ENCODE measurements at regions not wholly inside any gene's neighbourhood (a gene's known extent, or its start where the extent isn't known, plus 50 kb on each side); places are given as distances from the start of the nearest gene placed in this dataset.
"Not testable (repeated sequence)": the region's sequence is repeated elsewhere in the genome, so short reads cannot be mapped to it uniquely, and the experiment has no call there.

DNA sequence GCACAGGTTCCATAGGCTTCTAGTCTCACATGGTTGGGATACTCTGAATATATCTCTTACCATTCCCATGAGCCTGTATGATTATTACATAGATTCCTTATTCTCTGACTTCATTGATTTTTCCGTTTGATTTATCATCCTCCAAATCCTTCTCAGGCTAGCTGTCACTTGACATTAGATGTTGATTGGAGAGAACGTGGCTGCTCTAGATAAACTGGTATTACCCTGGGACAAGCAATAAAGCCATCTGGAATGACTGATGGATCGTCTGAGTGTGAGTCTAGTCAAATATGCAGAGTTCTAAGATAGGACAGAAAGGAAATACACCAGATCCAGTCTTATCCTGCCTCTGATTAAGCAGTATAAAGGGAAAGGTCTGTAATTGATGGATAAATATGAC is 325.6 kb upstream of the EPHA4 start:
- DNase-seq (ENCODE audit: extremely low read depth, low read depth): no peak
- TF ChIP-seq CTCF (IDR thresholded peaks at IDR 0.05; ENCODE audit: low read depth, low read length, missing control alignments): no peak

GRCh38 chr2:221896505-221897151 is 324.5 kb upstream of the EPHA4 start:
- no peak for DNase-seq (ENCODE audit: extremely low read depth, low read depth)
- TF ChIP-seq CTCF (IDR thresholded peaks at IDR 0.05; ENCODE audit: low read depth, low read length, missing control alignments): no peak
- H3K4me3 ChIP-seq (replicated peaks; ENCODE audit: low read depth, low read length): no peak overlapping the region

More for the DNA sequence above, 325.6 kb upstream of the EPHA4 start:
- H3K4me3 ChIP-seq (replicated peaks; ENCODE audit: low read depth, low read length): no peak overlapping the region

DNA sequence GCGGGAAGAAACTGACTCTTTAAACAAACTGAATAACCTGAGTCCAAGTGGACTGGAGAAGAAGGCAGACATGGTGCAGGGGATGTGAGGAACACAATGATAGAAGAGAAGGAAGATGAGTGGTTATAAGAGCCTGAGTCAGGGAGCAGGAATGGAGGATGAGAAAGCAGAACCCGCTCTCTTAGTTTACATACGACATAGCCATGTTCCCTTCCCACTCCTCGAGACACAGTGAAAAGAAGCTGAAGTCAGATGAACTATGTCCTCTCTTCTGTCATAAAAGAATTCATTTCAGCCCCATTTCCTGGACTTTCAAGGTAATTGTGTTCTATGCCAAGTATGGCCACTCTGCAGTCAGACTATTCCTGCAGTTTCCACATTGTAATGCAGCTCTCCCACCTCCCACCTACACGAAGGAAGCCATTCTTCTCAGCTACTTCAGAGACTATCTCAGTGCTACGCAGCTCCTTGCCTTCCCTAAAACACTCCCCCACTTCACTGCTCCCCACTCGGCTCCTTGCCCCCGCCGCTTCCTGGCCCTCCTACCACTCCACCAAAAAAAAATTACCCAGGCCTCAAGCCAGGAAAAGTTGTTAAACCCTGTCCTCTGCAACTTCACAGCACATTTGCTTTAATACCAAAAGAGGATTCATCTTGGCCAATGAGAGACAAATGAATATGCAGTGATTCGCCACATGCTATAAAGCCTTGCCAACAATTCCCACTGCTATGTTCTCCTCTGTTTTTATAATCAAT is 323.4 kb upstream of the EPHA4 start:
- no peak for DNase-seq (ENCODE audit: extremely low read depth, low read depth)
- H3K4me3 ChIP-seq (replicated peaks; ENCODE audit: low read depth, low read length): no peak overlapping the region
- TF ChIP-seq CTCF (IDR thresholded peaks at IDR 0.05; ENCODE audit: low read depth, low read length, missing control alignments): no peak

GRCh38 chr2:221893501-221893900 is 321.4 kb upstream of the EPHA4 start:
- no peak overlapping the region for H3K4me3 ChIP-seq (replicated peaks; ENCODE audit: low read depth, low read length)
- no peak for TF ChIP-seq CTCF (IDR thresholded peaks at IDR 0.05; ENCODE audit: low read depth, low read length, missing control alignments)
- DNase-seq (ENCODE audit: extremely low read depth, low read depth): no peak

- DNase-seq (ENCODE audit: extremely low read depth, low read depth); H3K4me3 ChIP-seq (replicated peaks; ENCODE audit: low read depth, low read length): not testable (repeated sequence)
Measured at GRCh38 chr2:221892006-221892405, 319.9 kb upstream of the EPHA4 start.

DNA sequence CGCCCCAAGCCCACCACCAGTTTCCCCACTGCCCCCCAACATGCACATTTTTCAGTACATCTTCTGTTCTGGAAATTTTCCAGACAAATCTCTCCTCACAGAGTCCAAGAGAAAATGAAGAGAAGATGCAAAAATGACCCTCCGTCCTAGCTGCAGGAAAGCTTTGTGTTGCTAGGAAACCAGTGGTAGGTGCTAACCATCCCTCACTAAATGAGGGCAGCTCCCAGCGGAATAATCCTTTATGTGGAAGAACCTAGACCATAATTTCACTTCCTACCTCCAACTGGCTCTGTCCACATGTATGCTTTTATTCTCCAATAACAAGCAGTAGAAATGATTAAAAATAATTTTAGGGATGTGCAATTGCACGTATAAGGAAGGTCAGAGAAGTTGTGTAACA is 311.9 kb upstream of the EPHA4 start:
- H3K4me3 ChIP-seq (replicated peaks; ENCODE audit: low read depth, low read length): no peak overlapping the region
- no peak for TF ChIP-seq CTCF (IDR thresholded peaks at IDR 0.05; ENCODE audit: low read depth, low read length, missing control alignments)
- DNase-seq (ENCODE audit: extremely low read depth, low read depth): no peak

DNA sequence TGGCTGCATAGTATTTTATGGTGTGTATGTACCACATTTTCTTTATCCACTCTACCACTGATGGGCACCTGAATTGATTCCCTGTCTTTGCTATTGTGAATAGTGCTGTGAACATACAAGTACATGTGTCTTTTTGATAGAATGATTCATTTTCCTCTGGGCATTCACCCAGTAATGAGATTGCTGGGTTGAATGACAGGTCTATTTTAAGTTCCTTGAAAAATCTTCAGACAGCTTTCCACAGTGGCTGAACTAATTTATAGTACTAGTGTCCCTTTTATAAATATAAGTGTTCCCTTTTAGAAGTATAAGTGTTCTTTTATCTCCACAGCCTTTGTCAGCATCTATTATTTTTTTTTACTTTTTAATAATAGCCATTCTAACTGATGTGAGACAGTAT is 303.9 kb upstream of the EPHA4 start:
- TF ChIP-seq CTCF (IDR thresholded peaks at IDR 0.05; ENCODE audit: low read depth, low read length, missing control alignments): no peak
- no peak overlapping the region for H3K4me3 ChIP-seq (replicated peaks; ENCODE audit: low read depth, low read length)
- DNase-seq (ENCODE audit: extremely low read depth, low read depth): no peak

Measured in HFF-Myc (cell line).